ENCODE measurements at regions not wholly inside any gene's neighbourhood (a gene's known extent, or its start where the extent isn't known, plus 50 kb on each side); places are given as distances from the start of the nearest gene placed in this dataset.

GRCh38 chr16:58970775-58971174 lies 236.7 kb upstream of the GOT2 start:
- TF ChIP-seq CTCF (conservative IDR thresholded peaks at IDR 0.05 in 1 of 2, IDR thresholded peaks at IDR 0.05 in 1 of 2; ENCODE audit: extremely low read depth in 1 of 2, insufficient read depth in 1 of 2, low read depth in 1 of 2, low read length in 2 of 2) (no peak), EZH2 (IDR thresholded peaks at IDR 0.05; ENCODE audit: borderline replicate concordance, low read length) (no peak)
